BJ (cell line): ENCODE measurements at regions not wholly inside any gene's neighbourhood (a gene's known extent, or its start where the extent isn't known, plus 50 kb on each side); places are given as distances from the start of the nearest gene placed in this dataset.

Source experiments
- CTCF ChIA-PET: fragments of 350-600 bp; formaldehyde crosslinking; extraction: SDS; loops from one replicate; lab custom pipeline; 2021; ENCODE audit warnings: antibody characterized with exemption, inconsistent platforms; lab: Yijun Ruan, JAX
- POLR2A ChIA-PET: fragments of 300-600 bp; sonication (Branson Sonifier 250); formaldehyde crosslinking; extraction: SDS; loops from one replicate; lab custom pipeline; 2021; ENCODE audit warnings: antibody characterized with exemption; lab: Charles Lee
- DNase-seq: peaks from one replicate; pipeline ENCODE4 v3.0.0-alpha.2; 2011; ENCODE audit warnings: low read depth
- H3K27me3 ChIP-seq: 2 replicates; pipeline ENCODE4 v1.6.0; 2011; ENCODE audit warnings: low read length; ENCODE audit not compliant: control insufficient read depth, insufficient read depth
- H3K36me3 ChIP-seq: 2 replicates; pipeline ENCODE4 v1.5.1; 2011; ENCODE audit warnings: low read length; ENCODE audit not compliant: control insufficient read depth, insufficient read depth
- H3K4me3 ChIP-seq: 2 replicates; pipeline ENCODE4 v1.5.1; 2011; ENCODE audit warnings: low read depth, mild to moderate bottlenecking, control low read depth, low read length
- TF ChIP-seq, protein P1 (sequence below): IDR thresholded peaks from 2 replicates; pipeline ENCODE4 v1.5.1; 2011; ENCODE audit warnings: low read depth, mild to moderate bottlenecking, control low read depth, inconsistent platforms, low read length, moderate library complexity; ENCODE audit not compliant: insufficient read depth

DNA sequence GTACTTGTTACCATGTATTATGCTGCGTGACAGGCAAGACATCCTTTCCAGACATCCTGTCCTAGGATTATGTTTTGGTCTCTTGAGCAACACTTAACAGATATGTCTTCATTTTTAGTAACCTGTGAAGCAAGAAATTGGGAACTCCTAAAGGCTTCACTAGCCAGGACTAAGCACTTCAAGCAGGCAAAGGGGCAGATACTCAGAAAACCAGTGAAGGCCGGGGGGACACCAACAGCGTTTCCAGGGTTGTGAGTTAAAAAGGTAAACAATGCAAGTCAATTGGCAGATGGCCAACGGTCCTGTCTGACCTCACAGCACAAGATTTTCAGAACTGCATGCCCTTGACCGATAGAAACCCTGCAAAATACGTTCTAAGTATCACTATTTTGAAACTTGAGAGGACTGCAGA, 77.6 kb upstream of the SFMBT2 start:
- no peak for DNase-seq
- POLR2A ChIA-PET: no interaction called here
- CTCF ChIA-PET: no interaction called here
- Histone ChIP-seq H3K36me3 (no peaks in the 10 kb centered on the region), H3K27me3 (no peaks in the 10 kb centered on the region), H3K4me3 (no peak overlapping the region)
- TF ChIP-seq, protein P1, sequence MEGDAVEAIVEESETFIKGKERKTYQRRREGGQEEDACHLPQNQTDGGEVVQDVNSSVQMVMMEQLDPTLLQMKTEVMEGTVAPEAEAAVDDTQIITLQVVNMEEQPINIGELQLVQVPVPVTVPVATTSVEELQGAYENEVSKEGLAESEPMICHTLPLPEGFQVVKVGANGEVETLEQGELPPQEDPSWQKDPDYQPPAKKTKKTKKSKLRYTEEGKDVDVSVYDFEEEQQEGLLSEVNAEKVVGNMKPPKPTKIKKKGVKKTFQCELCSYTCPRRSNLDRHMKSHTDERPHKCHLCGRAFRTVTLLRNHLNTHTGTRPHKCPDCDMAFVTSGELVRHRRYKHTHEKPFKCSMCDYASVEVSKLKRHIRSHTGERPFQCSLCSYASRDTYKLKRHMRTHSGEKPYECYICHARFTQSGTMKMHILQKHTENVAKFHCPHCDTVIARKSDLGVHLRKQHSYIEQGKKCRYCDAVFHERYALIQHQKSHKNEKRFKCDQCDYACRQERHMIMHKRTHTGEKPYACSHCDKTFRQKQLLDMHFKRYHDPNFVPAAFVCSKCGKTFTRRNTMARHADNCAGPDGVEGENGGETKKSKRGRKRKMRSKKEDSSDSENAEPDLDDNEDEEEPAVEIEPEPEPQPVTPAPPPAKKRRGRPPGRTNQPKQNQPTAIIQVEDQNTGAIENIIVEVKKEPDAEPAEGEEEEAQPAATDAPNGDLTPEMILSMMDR: no peak

DNA sequence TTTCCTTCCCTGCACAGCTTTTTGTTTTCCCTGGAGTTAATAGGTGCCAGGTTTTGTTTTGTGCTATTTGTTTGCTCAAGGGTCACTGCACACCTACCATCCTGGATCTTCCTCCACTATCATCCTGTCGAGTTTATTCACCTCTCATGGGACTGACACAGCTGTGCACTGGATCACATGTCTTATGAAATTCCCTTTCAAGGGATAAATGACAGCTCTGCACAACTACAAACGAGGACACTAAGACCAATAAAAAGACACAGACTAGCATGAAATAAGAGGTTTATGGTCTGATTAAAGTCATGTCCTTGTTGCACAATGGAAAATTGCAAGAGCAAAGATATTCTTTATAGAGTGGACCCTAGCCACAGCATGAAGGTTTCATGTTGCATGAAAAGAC, 76.7 kb upstream of the SFMBT2 start:
- Histone ChIP-seq H3K36me3 (no peaks in the 10 kb centered on the region), H3K4me3 (no peak overlapping the region), H3K27me3 (no peaks in the 10 kb centered on the region)
- DNase-seq: no peak
- POLR2A ChIA-PET: no interaction called here
- CTCF ChIA-PET: no interaction called here
- TF ChIP-seq, protein P1: no peak

DNA sequence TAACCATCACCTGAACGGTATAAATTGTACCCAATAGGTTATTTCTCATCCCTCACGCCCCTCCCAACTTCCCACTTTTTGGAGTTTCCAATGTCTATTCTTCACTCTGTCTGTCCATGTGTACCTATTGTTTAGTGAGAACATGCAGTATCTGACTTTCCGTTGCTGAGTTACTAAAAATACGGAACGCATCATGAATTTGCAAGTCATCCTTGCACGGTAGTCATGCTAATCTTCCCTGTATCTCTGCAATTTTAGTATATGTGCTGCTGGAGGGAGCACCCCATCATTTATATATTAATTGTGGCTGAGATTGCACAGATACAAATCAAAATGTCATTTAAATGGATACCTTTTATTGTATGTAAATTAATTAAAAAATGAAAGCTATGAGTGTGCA, 75.7 kb upstream of the SFMBT2 start:
- ChIA-PET CTCF (no interaction called here), POLR2A (no interaction called here)
- DNase-seq: no peak
- H3K36me3 ChIP-seq: no peaks in the 10 kb centered on the region
- no peaks in the 10 kb centered on the region for H3K27me3 ChIP-seq
- TF ChIP-seq, protein P1: no peak
- H3K4me3 ChIP-seq: no peak overlapping the region

DNA sequence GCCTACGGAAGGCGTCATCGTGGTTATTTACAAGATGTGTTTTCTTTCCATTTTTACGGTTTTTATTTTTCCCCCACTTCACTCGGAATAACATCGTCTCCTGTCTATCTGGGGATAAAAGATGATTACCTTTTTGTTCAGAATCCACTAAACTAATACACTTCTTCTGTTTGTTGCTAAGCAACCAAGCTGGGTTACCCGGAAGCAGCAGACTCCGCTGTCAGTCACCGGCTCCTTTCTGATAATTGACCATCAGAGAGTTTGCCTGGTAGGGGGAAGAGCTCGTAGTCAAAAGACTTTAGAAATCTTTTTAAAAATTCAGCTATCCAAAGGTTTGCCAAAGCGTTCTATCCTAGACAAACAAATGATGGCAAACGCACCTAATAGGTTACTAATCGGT, 75.0 kb upstream of the SFMBT2 start:
- H3K36me3 ChIP-seq: no peaks in the 10 kb centered on the region
- no peak for DNase-seq
- no peak overlapping the region for H3K4me3 ChIP-seq
- H3K27me3 ChIP-seq: no peaks in the 10 kb centered on the region
- POLR2A ChIA-PET: no interaction called here
- CTCF ChIA-PET: no interaction called here
- TF ChIP-seq, protein P1: no peak

DNA sequence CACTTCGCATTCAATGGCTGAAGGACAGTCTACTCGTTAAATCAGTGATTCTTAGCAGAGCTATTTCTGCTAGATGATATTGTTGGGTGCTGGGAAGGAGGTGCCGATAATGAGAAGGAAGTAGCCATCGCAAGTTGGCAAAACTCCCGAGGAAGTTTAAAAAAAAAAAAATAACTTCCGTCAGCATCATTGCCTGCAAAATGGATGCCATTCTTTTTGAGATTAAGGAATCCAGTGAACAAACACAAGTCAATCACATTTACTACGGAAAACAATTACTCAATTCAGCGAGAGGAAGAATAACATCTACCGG, 74.4 kb upstream of the SFMBT2 start:
- Histone ChIP-seq H3K27me3 (no peaks in the 10 kb centered on the region), H3K36me3 (no peaks in the 10 kb centered on the region), H3K4me3 (no peak overlapping the region)
- ChIA-PET CTCF (no interaction called here), POLR2A (no interaction called here)
- no peak for DNase-seq
- TF ChIP-seq, protein P1: no peak
